ENCODE measurements at regions not wholly inside any gene's neighbourhood (a gene's known extent, or its start where the extent isn't known, plus 50 kb on each side); places are given as distances from the start of the nearest gene placed in this dataset.

DNA sequence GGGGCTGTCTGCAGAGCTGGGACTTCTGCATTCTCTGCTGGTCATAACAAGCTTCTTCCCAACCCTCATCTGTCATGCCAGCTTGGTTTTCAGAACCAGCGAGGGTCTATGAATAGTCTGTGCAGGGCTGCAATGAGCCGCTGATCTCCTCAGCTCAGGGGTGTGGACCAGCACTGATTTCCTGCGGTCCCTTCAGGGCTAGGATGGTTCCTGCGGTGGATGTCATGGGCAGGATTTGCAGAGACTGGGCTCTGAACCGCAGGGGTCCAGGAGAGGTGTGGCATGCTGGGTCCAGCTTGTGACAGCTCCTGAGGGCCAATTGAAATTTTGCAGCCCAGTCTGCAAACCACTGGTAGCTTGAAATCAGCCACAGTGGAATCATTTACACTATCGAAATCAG is 188.2 kb upstream of the AGAP1 start:
- intact Hi-C loops (cut with DNase I), result no loop called here
- Histone ChIP-seq H3K4me1 (no peaks in the 10 kb centered on the region), H3K9me3 (no peaks in the 10 kb centered on the region), H3K27ac (no peak overlapping the region), H3K4me3 (no peak overlapping the region), H3K27me3 (ENCODE audit: insufficient read depth in 3 of 3, low read length in 2 of 3) (peaks cover 0 to 9% (median 7%) of the 10 kb centered on the region in 3 donors), H3K36me3 (ENCODE audit: insufficient read depth in 1 of 2, low read depth in 1 of 2) (no peaks in the 10 kb centered on the region)
- TF ChIP-seq, protein P1, sequence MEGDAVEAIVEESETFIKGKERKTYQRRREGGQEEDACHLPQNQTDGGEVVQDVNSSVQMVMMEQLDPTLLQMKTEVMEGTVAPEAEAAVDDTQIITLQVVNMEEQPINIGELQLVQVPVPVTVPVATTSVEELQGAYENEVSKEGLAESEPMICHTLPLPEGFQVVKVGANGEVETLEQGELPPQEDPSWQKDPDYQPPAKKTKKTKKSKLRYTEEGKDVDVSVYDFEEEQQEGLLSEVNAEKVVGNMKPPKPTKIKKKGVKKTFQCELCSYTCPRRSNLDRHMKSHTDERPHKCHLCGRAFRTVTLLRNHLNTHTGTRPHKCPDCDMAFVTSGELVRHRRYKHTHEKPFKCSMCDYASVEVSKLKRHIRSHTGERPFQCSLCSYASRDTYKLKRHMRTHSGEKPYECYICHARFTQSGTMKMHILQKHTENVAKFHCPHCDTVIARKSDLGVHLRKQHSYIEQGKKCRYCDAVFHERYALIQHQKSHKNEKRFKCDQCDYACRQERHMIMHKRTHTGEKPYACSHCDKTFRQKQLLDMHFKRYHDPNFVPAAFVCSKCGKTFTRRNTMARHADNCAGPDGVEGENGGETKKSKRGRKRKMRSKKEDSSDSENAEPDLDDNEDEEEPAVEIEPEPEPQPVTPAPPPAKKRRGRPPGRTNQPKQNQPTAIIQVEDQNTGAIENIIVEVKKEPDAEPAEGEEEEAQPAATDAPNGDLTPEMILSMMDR (IDR thresholded peaks at IDR 0.05), result no peak
- DNase-seq (no peak), ATAC-seq (no peak)
- WGBS, 3 donors, result 81 to 93% (median 82%) methylated on average over 6 of the region's 6 CpGs

DNA sequence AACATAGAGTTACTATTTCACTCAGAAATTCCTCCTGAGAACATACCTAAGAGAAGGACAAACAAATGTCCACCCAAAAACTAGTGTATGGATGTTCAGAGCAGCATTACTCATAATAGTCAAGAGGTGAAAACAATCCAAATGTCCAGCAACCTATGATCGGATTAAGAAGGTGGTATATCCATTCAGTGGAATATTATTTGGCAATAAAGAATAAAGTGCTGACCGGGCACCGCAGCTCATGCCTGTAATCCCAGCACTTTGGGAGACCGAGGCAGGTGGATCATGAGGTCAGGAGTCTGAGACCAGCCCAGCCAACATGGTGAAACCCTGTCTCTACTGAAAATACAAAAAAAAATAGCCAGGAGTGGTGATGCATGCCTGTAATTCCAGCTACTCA is 182.8 kb upstream of the AGAP1 start:
- TF ChIP-seq, protein P1 (IDR thresholded peaks at IDR 0.05), result no peak
- H3K27me3 ChIP-seq (ENCODE audit: insufficient read depth in 3 of 3, low read length in 2 of 3), result no peaks in the 10 kb centered on the region
- DNase-seq (no peak), ATAC-seq (no peak)
- H3K4me3 ChIP-seq, result no peak overlapping the region
- no peaks in the 10 kb centered on the region for H3K36me3 ChIP-seq (ENCODE audit: insufficient read depth in 1 of 2, low read depth in 1 of 2)
- H3K27ac ChIP-seq, result no peak overlapping the region
- H3K4me1 ChIP-seq, result no peaks in the 10 kb centered on the region
- 95 to 97% (median 96%) methylated on average over 4 of the region's 4 CpGs for WGBS, 3 donors
- no peaks in the 10 kb centered on the region for H3K9me3 ChIP-seq
- intact Hi-C loops (cut with DNase I), result no loop called here

DNA sequence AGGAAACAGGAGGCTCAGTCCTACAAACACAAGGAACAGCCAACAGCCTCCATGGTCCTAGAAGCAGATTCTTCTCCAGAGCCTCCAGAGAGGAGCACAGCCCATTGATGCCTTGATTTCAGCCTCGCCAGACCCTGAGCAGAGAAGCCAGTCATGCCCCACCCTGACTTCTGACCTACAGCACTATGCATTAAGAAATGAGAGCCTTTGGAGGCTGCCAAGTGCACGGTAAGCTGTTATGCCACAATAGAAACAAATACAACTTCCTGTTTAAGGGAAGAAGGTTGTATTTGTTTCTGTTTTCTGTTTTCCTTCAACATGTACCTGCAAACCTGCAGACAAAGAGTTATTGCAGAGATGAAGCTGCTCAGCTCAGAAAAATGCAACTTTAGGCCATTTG is 181.3 kb upstream of the AGAP1 start:
- H3K27me3 ChIP-seq (ENCODE audit: insufficient read depth in 3 of 3, low read length in 2 of 3), result no peaks in the 10 kb centered on the region
- no peak for ATAC-seq
- intact Hi-C loops (cut with DNase I), result no loop called here

DNA sequence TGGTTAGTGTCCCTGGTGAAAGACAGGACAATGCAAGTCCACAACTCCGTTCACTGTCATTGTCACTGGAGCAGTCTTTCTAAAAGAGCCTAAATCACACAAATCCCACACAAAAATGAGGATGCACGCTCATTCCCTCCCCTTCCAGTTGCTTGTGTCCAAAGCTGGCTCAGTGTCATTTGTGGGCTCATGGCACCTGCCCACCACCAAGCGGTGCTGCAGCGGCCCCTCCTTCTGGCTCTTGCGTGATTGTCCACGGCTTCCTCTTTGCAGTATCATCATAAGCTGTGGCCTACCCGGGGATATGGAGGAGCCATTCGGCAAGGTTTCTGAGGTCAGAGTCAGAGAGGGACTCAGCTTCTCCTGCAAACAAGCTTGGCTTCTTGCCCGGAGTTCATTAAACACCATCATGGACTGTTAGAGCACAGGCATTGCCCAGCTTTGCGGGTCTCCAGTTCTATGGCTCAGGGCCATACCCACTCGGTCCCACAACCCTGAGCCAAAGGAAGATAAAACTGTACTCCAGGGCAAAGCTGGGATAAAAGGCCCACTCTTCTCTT is 179.4 kb upstream of the AGAP1 start:
- ATAC-seq (no peak), DNase-seq (no peak)
- Histone ChIP-seq H3K9me3 (no peaks in the 10 kb centered on the region), H3K4me3 (no peak overlapping the region), H3K4me1 (no peaks in the 10 kb centered on the region), H3K27me3 (ENCODE audit: insufficient read depth in 3 of 3, low read length in 2 of 3) (no peaks in the 10 kb centered on the region), H3K27ac (no peak overlapping the region), H3K36me3 (ENCODE audit: insufficient read depth in 1 of 2, low read depth in 1 of 2) (no peaks in the 10 kb centered on the region)
- 33 to 36% (median 34%) methylated on average over 11 of the region's 11 CpGs for WGBS, 3 donors
- TF ChIP-seq, protein P1 (IDR thresholded peaks at IDR 0.05), result no peak
- intact Hi-C loops (cut with DNase I), result no loop called here

More for the DNA sequence above, 181.3 kb upstream of the AGAP1 start:
- H3K4me3 ChIP-seq, result no peak overlapping the region
- no peaks in the 10 kb centered on the region for H3K36me3 ChIP-seq (ENCODE audit: insufficient read depth in 1 of 2, low read depth in 1 of 2)
- WGBS, 3 donors, result 59 to 65% (median 63%) methylated on average over 2 of the region's 2 CpGs
- TF ChIP-seq, protein P1 (IDR thresholded peaks at IDR 0.05), result no peak
- no peaks in the 10 kb centered on the region for H3K4me1 ChIP-seq
- DNase-seq, result no peak
- H3K9me3 ChIP-seq, result no peaks in the 10 kb centered on the region
- H3K27ac ChIP-seq, result no peak overlapping the region

DNA sequence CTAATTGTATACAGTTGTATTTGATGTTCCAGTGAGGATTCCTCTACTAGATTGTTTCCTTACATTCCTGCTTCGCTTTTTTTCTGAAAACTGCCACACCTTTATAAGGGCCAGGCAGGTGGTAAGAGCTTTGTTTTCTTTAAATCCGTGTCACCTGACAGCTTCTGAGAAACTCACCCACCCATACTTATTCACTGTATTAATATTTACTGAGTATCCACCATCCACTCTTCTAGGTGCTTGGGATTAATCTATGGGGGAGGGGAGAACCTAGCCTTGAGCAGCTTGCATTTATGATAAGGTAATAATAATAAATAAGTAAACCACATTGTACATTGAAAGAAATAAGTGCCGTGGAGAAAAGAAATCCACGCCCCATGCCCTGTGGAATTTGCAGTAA is 174.7 kb upstream of the AGAP1 start:
- no peak overlapping the region for H3K27ac ChIP-seq
- intact Hi-C loops (cut with DNase I), result no loop called here
- WGBS, 3 donors, result 75 to 80% (median 75%) methylated on average over 4 of the region's 4 CpGs
- H3K4me1 ChIP-seq, result no peaks in the 10 kb centered on the region
- no peaks in the 10 kb centered on the region for H3K9me3 ChIP-seq
- no peaks in the 10 kb centered on the region for H3K27me3 ChIP-seq (ENCODE audit: insufficient read depth in 3 of 3, low read length in 2 of 3)
- ATAC-seq, result no peak
- H3K4me3 ChIP-seq, result no peak overlapping the region
- TF ChIP-seq, protein P1 (IDR thresholded peaks at IDR 0.05), result no peak
- H3K36me3 ChIP-seq (ENCODE audit: insufficient read depth in 1 of 2, low read depth in 1 of 2), result no peaks in the 10 kb centered on the region
- DNase-seq, result no peak
